ENCODE measurements at regions not wholly inside any gene's neighbourhood (a gene's known extent, or its start where the extent isn't known, plus 50 kb on each side); places are given as distances from the start of the nearest gene placed in this dataset.

- TF ChIP-seq EZH2 (IDR thresholded peaks at IDR 0.05; ENCODE audit: insufficient read depth, poor library complexity, severe bottlenecking) (no peak), EZH2phosphoT487 (IDR thresholded peaks at IDR 0.05; ENCODE audit: insufficient read depth, low read depth) (no peak)
Measured at GRCh38 chr18:2325308-2325849, 245.9 kb downstream of the METTL4 start.
